Fibroblast of pulmonary artery (primary cell): ENCODE measurements at regions not wholly inside any gene's neighbourhood (a gene's known extent, or its start where the extent isn't known, plus 50 kb on each side); places are given as distances from the start of the nearest gene placed in this dataset.
A peak's percentile ranks its signal among the peaks of the same experiment; 100 is the strongest.

Experiments used
- DNase-seq: peaks from one replicate; pipeline ENCODE4 v3.0.0-alpha.2; 2010; ENCODE audit warnings: low read depth
- H3K4me3 ChIP-seq: replicated peaks from 2 replicates; pipeline ENCODE4 v1.5.1; 2011; ENCODE audit warnings: low read depth, mild to moderate bottlenecking, control low read depth, low read length, moderate library complexity
- TF ChIP-seq, protein P1 (sequence below): IDR thresholded peaks from 2 replicates; pipeline ENCODE4 v1.5.1; 2011; ENCODE audit warnings: mild to moderate bottlenecking, control low read depth, low read length, inconsistent platforms; ENCODE audit errors: missing control alignments

- no peak for DNase-seq
- TF ChIP-seq, protein P1, sequence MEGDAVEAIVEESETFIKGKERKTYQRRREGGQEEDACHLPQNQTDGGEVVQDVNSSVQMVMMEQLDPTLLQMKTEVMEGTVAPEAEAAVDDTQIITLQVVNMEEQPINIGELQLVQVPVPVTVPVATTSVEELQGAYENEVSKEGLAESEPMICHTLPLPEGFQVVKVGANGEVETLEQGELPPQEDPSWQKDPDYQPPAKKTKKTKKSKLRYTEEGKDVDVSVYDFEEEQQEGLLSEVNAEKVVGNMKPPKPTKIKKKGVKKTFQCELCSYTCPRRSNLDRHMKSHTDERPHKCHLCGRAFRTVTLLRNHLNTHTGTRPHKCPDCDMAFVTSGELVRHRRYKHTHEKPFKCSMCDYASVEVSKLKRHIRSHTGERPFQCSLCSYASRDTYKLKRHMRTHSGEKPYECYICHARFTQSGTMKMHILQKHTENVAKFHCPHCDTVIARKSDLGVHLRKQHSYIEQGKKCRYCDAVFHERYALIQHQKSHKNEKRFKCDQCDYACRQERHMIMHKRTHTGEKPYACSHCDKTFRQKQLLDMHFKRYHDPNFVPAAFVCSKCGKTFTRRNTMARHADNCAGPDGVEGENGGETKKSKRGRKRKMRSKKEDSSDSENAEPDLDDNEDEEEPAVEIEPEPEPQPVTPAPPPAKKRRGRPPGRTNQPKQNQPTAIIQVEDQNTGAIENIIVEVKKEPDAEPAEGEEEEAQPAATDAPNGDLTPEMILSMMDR: no peak
- H3K4me3 ChIP-seq: no peak overlapping the region
Observed at GRCh38 chr14:43476822-43477221, 1030.3 kb downstream of the FSCB start.

- no peak for DNase-seq
- H3K4me3 ChIP-seq: no peak overlapping the region
- TF ChIP-seq, protein P1: no peak
Observed at GRCh38 chr14:43475757-43476156, 1031.3 kb downstream of the FSCB start.

DNA sequence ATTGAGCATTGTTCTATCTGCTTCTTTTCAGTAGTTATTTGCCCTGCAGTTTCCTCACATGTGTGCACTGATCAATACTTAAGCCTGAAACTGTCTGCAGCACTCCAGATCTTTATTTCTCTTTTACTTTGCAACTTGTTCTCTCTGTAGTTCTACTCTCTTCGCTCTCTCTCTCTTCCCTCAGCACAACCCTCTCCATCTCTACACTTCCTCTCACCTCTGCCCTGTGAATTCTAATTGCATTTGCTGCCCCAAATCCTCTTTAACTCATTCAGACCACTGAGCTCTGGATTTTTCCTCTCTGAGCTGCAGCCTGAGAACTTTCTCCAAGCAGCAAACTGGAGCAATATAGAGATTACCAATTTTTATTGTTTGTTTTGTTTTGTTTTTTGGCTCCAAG, 1035.5 kb downstream of the FSCB start:
- no peak overlapping the region for H3K4me3 ChIP-seq
- no peak for DNase-seq
- TF ChIP-seq, protein P1: no peak

GRCh38 chr14:43464968-43465367, 1042.1 kb downstream of the FSCB start:
- no peak overlapping the region for H3K4me3 ChIP-seq
- no peak for DNase-seq
- TF ChIP-seq, protein P1: no peak

DNA sequence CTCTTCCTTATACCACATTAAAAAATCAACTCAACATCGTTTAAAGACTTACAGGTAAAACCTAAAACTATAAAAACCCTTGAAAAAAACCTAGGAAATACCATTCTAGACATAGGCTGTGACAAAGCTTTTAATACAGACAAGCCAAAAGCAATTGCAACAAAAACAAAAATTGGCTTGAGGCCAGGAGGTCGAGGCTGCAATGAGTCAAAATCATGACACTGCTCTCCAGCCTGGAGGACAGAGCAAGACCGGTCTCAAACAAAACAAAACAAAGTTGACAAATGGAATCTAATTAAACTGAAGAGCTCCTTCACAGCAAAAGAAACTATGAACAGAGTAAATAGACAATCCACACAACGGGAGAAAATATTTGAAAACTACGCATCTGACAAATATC, 1057.8 kb downstream of the FSCB start:
- peak; percentile 38 for DNase-seq
- no peak overlapping the region for H3K4me3 ChIP-seq
- TF ChIP-seq, protein P1: no peak

GRCh38 chr14:43438056-43438455, 1069.0 kb downstream of the FSCB start:
- TF ChIP-seq, protein P1: no peak
- no peak for DNase-seq
- no peak overlapping the region for H3K4me3 ChIP-seq

GRCh38 chr14:43418324-43418723, 1088.8 kb downstream of the FSCB start:
- DNase-seq: peak; percentile 3
- TF ChIP-seq, protein P1: no peak
- H3K4me3 ChIP-seq: no peak overlapping the region
